ENCODE measurements at regions not wholly inside any gene's neighbourhood (a gene's known extent, or its start where the extent isn't known, plus 50 kb on each side); places are given as distances from the start of the nearest gene placed in this dataset.

GRCh38 chr6:156560476-156560875 is 216.7 kb upstream of the ARID1B start:
- TF ChIP-seq CTCF (IDR thresholded peaks at IDR 0.05; ENCODE audit: low read length), result no peak
- TF ChIP-seq EZH2 (optimal IDR thresholded peaks at IDR 0.05; ENCODE audit: low read depth, low read length), result no peak
- TF ChIP-seq EZH2phosphoT487 (IDR thresholded peaks at IDR 0.05; ENCODE audit: low read length), result no peak
